GM19240 (cell line): ENCODE measurements at regions not wholly inside any gene's neighbourhood (a gene's known extent, or its start where the extent isn't known, plus 50 kb on each side); places are given as distances from the start of the nearest gene placed in this dataset.

Source experiments
- DNase-seq: peaks from one replicate; pipeline ENCODE4 v3.0.0; 2011; ENCODE audit warnings: low spot score; ENCODE audit not compliant: insufficient read length

- no peak for DNase-seq
Measured at GRCh38 chr1:106646261-106646784, 410.2 kb upstream of the PRMT6 start.

GRCh38 chr1:106646816-106647215, 409.7 kb upstream of the PRMT6 start:
- DNase-seq, result no peak

GRCh38 chr1:106651028-106651762, 405.3 kb upstream of the PRMT6 start:
- no peak for DNase-seq

- DNase-seq, result no peak
Measured at GRCh38 chr1:106659490-106660244, 396.8 kb upstream of the PRMT6 start.

GRCh38 chr1:106675558-106675957, 380.9 kb upstream of the PRMT6 start:
- DNase-seq, result no peak

GRCh38 chr1:106676021-106676420, 380.5 kb upstream of the PRMT6 start:
- no peak for DNase-seq

- DNase-seq, result no peak
Measured at GRCh38 chr1:106677181-106677580, 379.3 kb upstream of the PRMT6 start.

- DNase-seq, result no peak
Measured at GRCh38 chr1:106677721-106678120, 378.8 kb upstream of the PRMT6 start.

- DNase-seq, result no peak
Measured at GRCh38 chr1:106678279-106679050, 378.0 kb upstream of the PRMT6 start.

GRCh38 chr1:106680216-106680615, 376.3 kb upstream of the PRMT6 start:
- no peak for DNase-seq

- DNase-seq, result no peak
Measured at GRCh38 chr1:106680776-106681344, 375.6 kb upstream of the PRMT6 start.

GRCh38 chr1:106681939-106682522, 374.4 kb upstream of the PRMT6 start:
- DNase-seq, result no peak

GRCh38 chr1:106688446-106688845, 368.0 kb upstream of the PRMT6 start:
- no peak for DNase-seq

- no peak for DNase-seq
Measured at GRCh38 chr1:106698660-106699059, 357.8 kb upstream of the PRMT6 start.

- no peak for DNase-seq
Measured at GRCh38 chr1:106699433-106699832, 357.0 kb upstream of the PRMT6 start.

GRCh38 chr1:106700211-106700610, 356.3 kb upstream of the PRMT6 start:
- DNase-seq, result no peak

GRCh38 chr1:106705971-106706370, 350.5 kb upstream of the PRMT6 start:
- DNase-seq, result no peak

GRCh38 chr1:106717591-106717990, 338.9 kb upstream of the PRMT6 start:
- no peak for DNase-seq

- no peak for DNase-seq
Measured at GRCh38 chr1:106721790-106722189, 334.7 kb upstream of the PRMT6 start.

GRCh38 chr1:106722466-106722865, 334.0 kb upstream of the PRMT6 start:
- no peak for DNase-seq

GRCh38 chr1:106727171-106727570, 329.3 kb upstream of the PRMT6 start:
- no peak for DNase-seq
